Lung (tissue), 11 donors: ENCODE measurements at regions not wholly inside any gene's neighbourhood (a gene's known extent, or its start where the extent isn't known, plus 50 kb on each side); places are given as distances from the start of the nearest gene placed in this dataset.

ENCODE experiments used
- ATAC-seq: fragments of 200-7000 bp; cut with Tn5 transposase; one replicate; pipeline ENCODE4 v1.9.1; 2020; ENCODE audit warnings: moderate number of reproducible peaks; ENCODE audit not compliant: insufficient read depth, low FRiP score
- DNase-seq, 3 donors: peaks; one replicate each; pipeline ENCODE4 v3.0.0-alpha.2; 2013 to 2017
- H3K27ac ChIP-seq, 2 donors: one replicate each; pipeline ENCODE4 v1.5.1; 2013; ENCODE audit warnings: mild to moderate bottlenecking in 2 of 2, moderate library complexity in 2 of 2, control low read depth in 1 of 2, inconsistent platforms in 1 of 2, low read depth in 1 of 2, low read length in 1 of 2
- H3K27me3 ChIP-seq, 3 donors: one replicate each; pipeline ENCODE4 v1.5.1; 2013; ENCODE audit warnings: low read length in 2 of 3; ENCODE audit not compliant: control insufficient read depth in 3 of 3, insufficient read depth in 3 of 3
- H3K36me3 ChIP-seq, 4 donors: one replicate each; pipeline ENCODE4 v1.5.1; 2013; ENCODE audit warnings: low read length in 4 of 4, mild to moderate bottlenecking in 1 of 4, moderate library complexity in 1 of 4; ENCODE audit not compliant: control insufficient read depth in 4 of 4, insufficient read depth in 4 of 4
- H3K4me1 ChIP-seq, 5 donors: one replicate each; pipeline ENCODE4 v1.5.1; 2013; ENCODE audit warnings: low read length in 5 of 5, mild to moderate bottlenecking in 2 of 5, moderate library complexity in 1 of 5; ENCODE audit not compliant: control insufficient read depth in 5 of 5, insufficient read depth in 5 of 5
- H3K4me3 ChIP-seq: one replicate; pipeline ENCODE4 v1.5.1; 2013; ENCODE audit warnings: mild to moderate bottlenecking, control low read depth, moderate library complexity
- H3K9ac ChIP-seq, 2 donors: one replicate each; pipeline ENCODE4 v1.5.1; 2013; ENCODE audit warnings: low read length in 2 of 2, control low read depth in 1 of 2; ENCODE audit not compliant: insufficient read depth in 1 of 2
- H3K9me3 ChIP-seq, 4 donors: one replicate each; pipeline ENCODE4 v1.5.1; 2013; ENCODE audit warnings: low read length in 3 of 4, mild to moderate bottlenecking in 1 of 4, moderate library complexity in 1 of 4; ENCODE audit not compliant: control insufficient read depth in 4 of 4, insufficient read depth in 3 of 4
- CTCF ChIP-seq: IDR thresholded peaks from 2 replicates; pipeline ENCODE4 v1.5.1; 2012; ENCODE audit warnings: mild to moderate bottlenecking; ENCODE audit errors: control extremely low read depth, extremely low read depth
- WGBS, 2 donors: extraction: QIAGEN DNeasy Blood & Tissue Kit; methylation state at CpG; one replicate each; pipeline ENCODE4 v1.1.7; 2013; 5-methylcytosine and 5-hydroxymethylcytosine counted together
- donor health status: control.
- donor health status: control.
- donor health status: Bipolar disorder and iron deficiency.
- donor health status: healthy.
- donor health status: DM: yes; HTN: yes; CAD: no.

- DNase-seq (no peak), ATAC-seq (no peak)
- 92 to 93% methylated on average over 17 of the region's 17 CpGs for WGBS, 2 donors
- TF ChIP-seq CTCF = no peak
- Histone ChIP-seq H3K9ac (no peak overlapping the region), H3K4me3 (no peak overlapping the region), H3K9me3 (no peaks in the 10 kb centered on the region), H3K27me3 (no peaks in the 10 kb centered on the region), H3K4me1 (peaks cover 0 to 10% (median 0%) of the 10 kb centered on the region in 5 donors), H3K27ac (no peak overlapping the region), H3K36me3 (peaks cover 0 to 23% (median 5%) of the 10 kb centered on the region in 4 donors)
Measured at GRCh38 chr2:74046441-74046840, 61.7 kb downstream of the TET3 start.

GRCh38 chr2:74047152-74047551, 62.4 kb downstream of the TET3 start:
- H3K27me3 ChIP-seq = no peaks in the 10 kb centered on the region
- H3K9me3 ChIP-seq = no peaks in the 10 kb centered on the region
- 97 to 99% methylated on average over 14 of the region's 14 CpGs for WGBS, 2 donors
- peaks cover 0 to 23% (median 5%) of the 10 kb centered on the region in 4 donors for H3K36me3 ChIP-seq
- no peak overlapping the region for H3K4me3 ChIP-seq
- no peak for TF ChIP-seq CTCF
- ATAC-seq = no peak
- no peak overlapping the region for H3K27ac ChIP-seq
- peaks cover 0 to 12% (median 0%) of the 10 kb centered on the region in 5 donors for H3K4me1 ChIP-seq
- H3K9ac ChIP-seq = no peak overlapping the region
- no peak for DNase-seq

- no peak overlapping the region for H3K9ac ChIP-seq
- DNase-seq = no peak
- H3K36me3 ChIP-seq = peaks cover 0 to 23% (median 5%) of the 10 kb centered on the region in 4 donors
- ATAC-seq = no peak
- H3K27me3 ChIP-seq = no peaks in the 10 kb centered on the region
- peaks cover 0 to 12% (median 0%) of the 10 kb centered on the region in 5 donors for H3K4me1 ChIP-seq
- TF ChIP-seq CTCF = no peak
- no peak overlapping the region for H3K4me3 ChIP-seq
- WGBS, 2 donors = 86 to 93% methylated on average over 7 of the region's 7 CpGs
- H3K9me3 ChIP-seq = no peaks in the 10 kb centered on the region
- H3K27ac ChIP-seq = no peak overlapping the region
Measured at GRCh38 chr2:74048147-74048546, 63.4 kb downstream of the TET3 start.
